HG03280 (cell line): ENCODE measurements at regions not wholly inside any gene's neighbourhood (a gene's known extent, or its start where the extent isn't known, plus 50 kb on each side); places are given as distances from the start of the nearest gene placed in this dataset.

Experiments
- ATAC-seq: cut with Tn5 transposase; IDR thresholded peaks from one replicate; pipeline ENCODE4 v1.9.1; 2021; ENCODE audit warnings: mild to moderate bottlenecking, moderate library complexity; ENCODE audit not compliant: unreplicated experiment

DNA sequence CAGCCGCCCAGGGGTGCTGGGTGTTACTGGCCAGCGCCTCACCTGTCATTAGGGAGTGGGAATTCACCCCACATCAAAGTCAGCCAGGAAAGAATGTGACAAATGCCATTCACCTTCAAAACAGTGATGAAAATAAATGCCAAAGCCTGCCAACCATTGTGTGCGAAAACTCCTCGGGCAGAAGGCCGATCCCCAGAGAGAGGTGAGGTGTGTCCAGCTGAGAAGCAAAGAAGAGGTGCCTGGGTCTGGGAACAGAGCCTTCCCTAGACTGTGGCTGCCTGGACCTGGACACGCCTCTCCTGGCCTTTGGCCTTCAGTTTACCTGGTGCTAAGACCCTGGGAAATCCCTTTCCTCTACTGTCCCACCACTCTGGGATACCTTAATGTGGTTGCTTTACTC is 142.7 kb downstream of the CYP26B1 start:
- ATAC-seq: no peak

DNA sequence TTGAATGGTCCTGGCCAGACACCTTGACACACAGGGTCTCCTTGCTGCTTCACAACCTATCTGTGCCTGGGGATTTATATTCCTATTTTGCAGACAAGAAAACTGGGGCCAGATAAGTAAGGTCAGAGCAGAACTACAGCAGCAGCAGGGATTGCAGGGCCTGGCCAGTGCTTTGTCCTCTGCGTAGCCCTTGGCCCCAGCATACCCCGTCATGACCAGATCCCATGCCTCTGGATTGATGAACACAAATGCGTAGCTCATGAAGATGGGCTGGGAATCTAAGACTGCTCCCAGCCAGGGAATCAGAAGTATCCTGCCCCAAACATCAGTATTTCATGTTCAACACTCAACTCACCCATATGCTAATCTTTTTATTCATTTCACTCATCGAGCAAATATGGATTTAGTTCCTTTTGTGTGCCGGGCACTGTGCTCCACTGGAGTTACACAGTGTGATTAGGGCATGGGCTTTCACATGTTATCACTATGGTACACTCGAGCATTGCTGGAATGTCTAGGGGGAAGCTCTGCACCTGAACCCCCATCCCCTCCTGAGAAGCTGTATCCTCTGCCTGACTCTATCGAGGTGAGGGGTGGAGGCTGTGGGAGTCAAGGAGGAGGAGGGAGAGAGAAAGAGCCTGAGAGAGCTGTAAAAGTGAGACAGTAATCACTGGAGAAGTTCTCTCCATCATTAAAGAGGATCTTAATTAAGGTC is 143.3 kb downstream of the CYP26B1 start:
- no peak for ATAC-seq

DNA sequence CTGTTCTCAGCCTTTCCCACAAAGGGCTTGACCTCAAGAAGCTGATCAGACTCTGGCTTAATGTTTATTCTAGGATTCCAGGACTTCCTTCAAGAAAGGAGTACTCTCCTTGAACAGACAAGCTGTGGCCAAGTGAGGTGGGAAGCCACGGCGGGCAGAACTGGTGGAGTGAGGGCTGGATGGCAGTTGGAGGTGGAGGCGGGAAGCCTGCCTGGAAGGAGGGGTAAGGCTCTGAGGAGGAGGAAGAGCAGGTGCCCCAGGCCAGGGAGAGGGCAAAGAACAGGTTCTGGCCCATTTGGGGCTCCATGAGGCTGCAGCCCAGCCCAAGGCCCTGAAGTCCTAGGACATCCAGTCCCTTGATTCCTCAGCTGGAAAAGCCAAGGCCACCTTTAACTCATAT is 143.9 kb downstream of the CYP26B1 start:
- ATAC-seq: no peak

DNA sequence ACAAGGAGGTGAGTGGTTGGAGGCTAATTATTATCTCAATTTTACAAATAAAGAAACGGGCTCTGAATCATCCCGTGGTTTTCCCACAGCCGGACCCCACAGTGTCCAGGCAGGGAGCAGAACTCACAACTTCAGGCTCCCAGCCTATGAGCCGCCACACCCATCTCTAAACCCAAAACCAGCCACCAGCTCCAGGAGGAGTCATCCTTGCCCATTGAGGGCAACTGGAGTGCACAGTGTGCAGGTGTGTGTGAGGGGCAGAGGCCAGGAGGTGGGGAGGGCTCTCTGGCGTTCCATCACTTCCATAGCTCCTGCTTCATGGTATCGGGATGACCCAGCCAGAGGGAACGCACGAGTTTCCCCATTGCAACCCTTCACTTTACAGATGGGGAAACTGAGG is 144.5 kb downstream of the CYP26B1 start:
- ATAC-seq: no peak

DNA sequence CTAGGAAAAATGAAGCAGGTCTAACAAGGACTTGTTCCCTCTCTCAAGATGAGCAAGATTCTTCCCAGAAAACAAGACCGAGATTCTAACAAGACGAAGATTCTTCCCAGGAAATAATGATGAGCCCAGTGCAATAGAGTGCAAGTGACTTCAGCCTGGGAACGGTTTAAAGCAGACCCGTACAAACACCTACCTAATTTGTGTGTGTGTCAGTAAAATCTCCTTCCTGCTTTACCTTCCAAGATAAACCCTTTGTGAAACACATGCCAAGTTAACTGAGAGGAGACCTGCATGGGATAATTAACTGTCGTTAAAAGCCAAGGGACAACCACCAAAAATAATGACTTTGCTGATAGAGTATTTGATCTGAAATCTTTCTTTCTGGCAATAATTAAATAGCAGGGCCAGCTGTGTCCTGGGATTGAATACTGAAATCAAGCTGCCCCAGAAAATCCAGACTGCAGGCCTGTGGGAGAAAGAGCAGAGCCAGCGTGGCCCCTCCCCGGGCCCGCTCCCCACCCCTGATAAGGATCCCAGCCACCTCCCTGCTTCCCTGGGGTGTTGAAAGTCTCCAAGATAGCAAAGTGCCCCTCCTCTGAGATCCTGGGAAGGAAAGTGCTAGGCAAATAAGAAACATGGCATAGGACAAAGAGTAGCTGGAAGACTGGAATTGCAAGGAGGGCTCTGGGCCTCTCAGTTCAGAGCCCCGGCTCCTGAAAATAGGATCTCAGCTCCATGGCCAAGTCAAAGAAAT is 145.5 kb downstream of the CYP26B1 start:
- ATAC-seq: no peak

DNA sequence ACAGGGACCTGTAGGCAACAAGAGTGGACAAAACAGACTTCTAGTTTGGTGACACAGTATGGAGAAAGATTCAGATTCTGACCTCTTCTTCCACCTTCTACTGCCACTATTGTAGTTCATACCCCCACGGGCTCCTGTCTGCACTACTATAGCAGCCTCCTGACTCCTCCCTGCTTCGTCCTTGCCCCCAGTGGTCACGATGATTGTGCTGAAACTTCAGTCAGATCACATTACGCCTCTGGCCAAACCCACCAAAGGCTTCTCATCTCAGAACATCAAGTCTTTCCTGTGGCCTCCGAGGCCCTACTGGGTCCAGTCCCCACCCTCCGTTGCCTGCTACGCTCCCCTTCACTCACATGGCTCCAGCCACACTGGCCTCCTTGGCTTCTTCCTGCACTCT is 147.6 kb downstream of the CYP26B1 start:
- ATAC-seq: no peak

DNA sequence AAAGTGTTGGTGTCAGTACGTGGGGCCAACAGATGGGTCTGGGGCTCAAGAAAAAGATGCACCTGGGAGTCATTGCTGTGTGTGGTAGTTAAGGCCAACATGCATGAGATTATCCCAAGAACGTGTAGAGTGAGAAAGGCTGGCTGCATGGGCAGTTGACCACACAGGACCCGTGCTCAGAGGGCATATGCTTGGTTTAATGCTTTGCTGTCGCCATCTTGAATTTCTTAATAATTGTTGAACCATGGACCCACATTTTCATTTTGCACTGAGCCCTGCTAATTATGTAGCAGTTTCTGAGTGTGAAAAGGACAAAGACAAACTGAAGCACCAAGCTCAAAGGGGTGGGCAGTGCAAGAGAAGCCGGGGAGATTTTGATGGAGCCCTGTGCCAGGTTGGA is 148.1 kb downstream of the CYP26B1 start:
- no peak for ATAC-seq

DNA sequence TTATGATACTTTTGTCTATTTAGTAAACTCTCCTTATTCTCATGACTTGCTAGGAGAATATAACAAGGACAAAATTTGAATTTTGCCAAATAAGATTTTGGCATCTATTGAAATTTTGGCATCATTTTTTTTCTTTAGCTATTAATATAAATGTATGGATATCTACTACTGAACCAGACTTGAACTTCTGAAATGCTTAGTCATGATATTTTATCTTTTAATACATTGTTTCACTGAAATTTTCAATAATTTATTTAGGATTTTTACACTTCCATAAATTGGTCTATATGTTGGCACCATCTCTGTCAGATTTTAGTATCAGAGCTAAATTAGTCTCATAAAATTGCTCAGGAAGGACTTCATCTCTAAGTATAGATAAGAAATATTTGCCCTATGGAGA is 149.8 kb downstream of the CYP26B1 start:
- ATAC-seq: no peak

DNA sequence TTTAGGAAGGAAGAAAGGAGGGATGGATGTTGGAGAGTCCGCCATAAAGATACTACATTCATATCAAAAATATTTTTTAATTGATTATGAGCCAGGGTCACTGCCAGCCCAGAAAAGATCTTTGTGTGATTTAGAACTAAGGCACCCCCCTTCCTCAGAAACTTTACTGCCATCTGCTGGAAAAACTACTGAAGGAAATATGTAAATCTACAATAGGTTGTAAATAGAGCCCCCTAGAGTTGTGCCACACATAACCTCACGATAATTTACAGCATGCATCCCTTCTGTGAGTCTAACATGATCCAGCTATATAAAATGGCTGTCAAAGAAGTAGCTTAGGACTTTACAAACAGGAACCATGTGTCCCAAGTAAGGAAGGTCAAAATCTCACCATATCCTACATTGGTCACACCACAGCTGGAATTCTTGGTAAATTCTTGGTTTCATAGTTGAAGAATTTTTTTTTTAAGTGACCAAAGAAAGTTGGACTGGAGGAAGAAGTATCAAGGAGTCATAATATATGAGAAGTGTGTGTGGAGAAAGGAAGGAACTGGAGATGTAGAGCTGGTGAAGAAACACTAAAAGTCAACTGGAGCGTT is 152.5 kb downstream of the CYP26B1 start:
- ATAC-seq: no peak

DNA sequence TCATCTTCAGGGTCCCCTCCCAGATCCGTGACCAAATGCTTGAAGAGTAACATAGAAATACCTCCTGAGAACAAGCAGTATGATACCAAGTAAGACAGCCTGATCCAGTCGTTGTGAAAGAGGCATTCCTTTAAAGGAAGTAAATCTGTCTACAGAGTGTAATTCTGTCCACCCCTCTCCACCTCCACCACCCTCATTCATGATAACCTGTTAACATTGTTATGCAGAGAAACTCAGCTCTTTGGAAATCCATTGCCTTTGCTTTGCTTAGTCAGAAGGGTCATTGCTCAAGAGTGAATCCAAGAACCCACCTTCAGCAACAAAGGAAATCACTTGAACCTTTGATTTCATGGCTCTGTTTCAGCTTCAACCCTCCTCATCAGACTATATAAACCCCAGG is 155.6 kb downstream of the CYP26B1 start:
- no peak for ATAC-seq

DNA sequence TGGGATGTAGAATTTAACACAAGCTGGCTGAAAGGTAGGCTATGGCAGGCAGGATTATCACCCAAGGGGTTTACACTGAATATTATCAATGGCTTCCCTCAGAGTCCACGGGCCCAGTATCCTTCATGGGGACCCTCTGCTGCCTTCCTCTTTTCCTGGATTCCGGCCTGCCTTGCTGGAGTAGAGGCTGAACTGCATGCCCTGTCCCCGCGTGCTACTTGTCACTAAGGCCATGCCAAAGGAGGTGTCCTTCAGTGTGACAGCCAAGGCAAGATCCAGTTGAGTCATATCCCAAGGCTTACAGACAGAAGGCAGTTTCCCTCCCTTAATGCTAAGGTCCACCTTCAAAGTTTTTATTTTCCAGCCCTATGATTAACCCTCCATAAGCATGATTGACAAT is 156.3 kb downstream of the CYP26B1 start:
- ATAC-seq: no peak

DNA sequence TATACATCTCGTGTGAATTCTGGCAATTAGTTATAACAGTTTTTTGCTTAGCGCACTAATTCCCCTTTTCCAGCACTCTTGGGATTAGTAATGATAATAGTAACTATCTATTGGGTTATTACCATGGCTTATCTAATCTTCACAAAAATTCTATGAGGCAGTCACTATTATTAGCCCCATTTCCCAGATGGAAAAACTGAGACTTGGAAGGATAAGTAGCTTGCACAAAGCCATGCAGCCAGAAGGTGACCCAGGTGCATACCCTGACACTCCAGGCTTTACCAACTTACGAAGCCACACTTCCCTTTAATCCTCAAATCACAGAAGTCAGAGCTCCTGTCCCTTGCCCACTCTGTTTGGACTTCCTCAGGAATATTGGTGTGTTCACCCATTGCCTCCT is 156.8 kb downstream of the CYP26B1 start:
- no peak for ATAC-seq

DNA sequence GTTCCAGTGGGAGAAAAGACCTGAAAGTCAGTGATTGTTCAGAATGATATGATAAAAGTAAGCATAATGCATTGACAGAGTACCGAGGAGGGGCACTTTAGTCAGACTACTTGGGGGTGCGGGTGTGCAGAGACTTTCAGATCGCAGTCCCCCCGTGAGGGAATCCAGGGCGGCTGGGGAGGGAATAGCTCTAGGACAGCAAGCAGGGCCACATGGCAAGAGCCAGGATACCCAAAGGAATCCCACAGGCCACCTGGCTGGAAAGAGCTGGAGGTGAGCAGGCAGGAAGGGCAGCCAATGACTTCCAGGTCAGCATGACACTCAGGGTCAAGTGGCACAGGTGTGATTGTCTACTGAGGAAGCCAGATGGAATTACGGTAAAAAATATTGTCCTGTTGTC is 157.5 kb downstream of the CYP26B1 start:
- no peak for ATAC-seq

DNA sequence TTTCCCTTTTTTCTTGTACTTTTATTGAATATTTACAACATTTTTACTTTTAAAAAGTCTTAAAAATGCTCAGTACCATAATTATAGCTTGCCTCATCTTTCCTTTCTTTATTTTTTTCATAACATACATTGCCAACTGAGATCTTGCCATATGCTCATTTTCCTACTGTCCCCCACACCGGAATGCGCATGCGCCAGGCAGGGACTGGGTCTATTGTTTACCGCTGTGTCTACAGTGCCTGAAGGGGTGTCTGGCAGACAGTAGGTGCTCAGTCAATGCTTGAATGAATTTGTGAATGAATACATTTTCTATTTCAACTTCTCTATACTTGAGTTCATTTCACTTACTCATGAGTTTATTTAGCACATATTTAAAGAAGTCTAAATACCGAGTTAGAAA is 158.0 kb downstream of the CYP26B1 start:
- ATAC-seq: no peak

GRCh38 chr2:71988170-71988569 is 159.5 kb downstream of the CYP26B1 start:
- no peak for ATAC-seq

- ATAC-seq: no peak
These were observed 171.0 kb downstream of the CYP26B1 start for GRCh38 chr2:71976685-71977084.

- no peak for ATAC-seq
These were observed 172.8 kb downstream of the CYP26B1 start for GRCh38 chr2:71974846-71975245.

- ATAC-seq: no peak
These were observed 176.2 kb downstream of the CYP26B1 start for GRCh38 chr2:71971493-71971892.

DNA sequence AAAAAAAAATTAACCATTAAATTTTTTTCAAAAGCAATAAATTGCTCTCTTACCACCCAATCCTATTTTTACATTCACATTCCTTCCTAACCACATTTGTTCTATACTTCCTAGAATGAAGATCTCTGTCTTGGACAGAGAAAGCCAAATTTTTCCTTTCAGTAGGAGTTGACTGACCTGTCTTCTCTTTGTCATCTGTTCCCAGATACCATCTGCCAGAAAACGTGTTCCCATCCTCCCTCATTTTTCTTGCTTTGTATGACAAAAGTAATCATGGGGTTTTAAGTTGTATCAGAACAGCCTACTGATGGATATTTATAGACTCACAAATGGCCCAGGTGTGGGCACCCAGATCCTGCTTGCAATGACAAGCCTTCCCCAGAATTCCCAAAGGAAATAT is 182.1 kb downstream of the CYP26B1 start:
- no peak for ATAC-seq

- no peak for ATAC-seq
These were observed 184.6 kb downstream of the CYP26B1 start for GRCh38 chr2:71962911-71963694.

GRCh38 chr2:71962350-71962749 is 185.3 kb downstream of the CYP26B1 start:
- ATAC-seq: no peak
